Lung (tissue), 11 donors: ENCODE measurements at regions not wholly inside any gene's neighbourhood (a gene's known extent, or its start where the extent isn't known, plus 50 kb on each side); places are given as distances from the start of the nearest gene placed in this dataset.

Source experiments
- ATAC-seq: fragments of 200-7000 bp; cut with Tn5 transposase; one replicate; pipeline ENCODE4 v1.9.1; 2020; ENCODE audit warnings: moderate number of reproducible peaks; ENCODE audit not compliant: insufficient read depth, low FRiP score
- DNase-seq, 3 donors: peaks; one replicate each; pipeline ENCODE4 v3.0.0-alpha.2; 2013 to 2017
- H3K27ac ChIP-seq, 2 donors: one replicate each; pipeline ENCODE4 v1.5.1; 2013; ENCODE audit warnings: mild to moderate bottlenecking in 2 of 2, moderate library complexity in 2 of 2, control low read depth in 1 of 2, inconsistent platforms in 1 of 2, low read depth in 1 of 2, low read length in 1 of 2
- H3K27me3 ChIP-seq, 3 donors: one replicate each; pipeline ENCODE4 v1.5.1; 2013; ENCODE audit warnings: low read length in 2 of 3; ENCODE audit not compliant: control insufficient read depth in 3 of 3, insufficient read depth in 3 of 3
- H3K36me3 ChIP-seq, 4 donors: one replicate each; pipeline ENCODE4 v1.5.1; 2013; ENCODE audit warnings: low read length in 4 of 4, mild to moderate bottlenecking in 1 of 4, moderate library complexity in 1 of 4; ENCODE audit not compliant: control insufficient read depth in 4 of 4, insufficient read depth in 4 of 4
- H3K4me1 ChIP-seq, 5 donors: one replicate each; pipeline ENCODE4 v1.5.1; 2013; ENCODE audit warnings: low read length in 5 of 5, mild to moderate bottlenecking in 2 of 5, moderate library complexity in 1 of 5; ENCODE audit not compliant: control insufficient read depth in 5 of 5, insufficient read depth in 5 of 5
- H3K4me3 ChIP-seq: one replicate; pipeline ENCODE4 v1.5.1; 2013; ENCODE audit warnings: mild to moderate bottlenecking, control low read depth, moderate library complexity
- H3K9ac ChIP-seq, 2 donors: one replicate each; pipeline ENCODE4 v1.5.1; 2013; ENCODE audit warnings: low read length in 2 of 2, control low read depth in 1 of 2; ENCODE audit not compliant: insufficient read depth in 1 of 2
- H3K9me3 ChIP-seq, 4 donors: one replicate each; pipeline ENCODE4 v1.5.1; 2013; ENCODE audit warnings: low read length in 3 of 4, mild to moderate bottlenecking in 1 of 4, moderate library complexity in 1 of 4; ENCODE audit not compliant: control insufficient read depth in 4 of 4, insufficient read depth in 3 of 4
- CTCF ChIP-seq: IDR thresholded peaks from 2 replicates; pipeline ENCODE4 v1.5.1; 2012; ENCODE audit warnings: mild to moderate bottlenecking; ENCODE audit errors: control extremely low read depth, extremely low read depth
- WGBS, 2 donors: extraction: QIAGEN DNeasy Blood & Tissue Kit; methylation state at CpG; one replicate each; pipeline ENCODE4 v1.1.7; 2013; 5-methylcytosine and 5-hydroxymethylcytosine counted together
- donor health status: control.
- donor health status: control.
- donor health status: Bipolar disorder and iron deficiency.
- donor health status: healthy.
- donor health status: DM: yes; HTN: yes; CAD: no.

GRCh38 chr12:72136792-72137191 is 135.4 kb upstream of the TRHDE start:
- no peak overlapping the region for H3K27ac ChIP-seq
- H3K4me3 ChIP-seq, result no peak overlapping the region
- H3K36me3 ChIP-seq, result no peaks in the 10 kb centered on the region
- H3K9ac ChIP-seq, result no peak overlapping the region
- WGBS, 2 donors, result 85% methylated on average over 5 of the region's 5 CpGs
- DNase-seq (no peak), ATAC-seq (no peak)
- H3K27me3 ChIP-seq, result no peaks in the 10 kb centered on the region
- no peaks in the 10 kb centered on the region for H3K9me3 ChIP-seq
- peaks cover 0 to 29% (median 0%) of the 10 kb centered on the region in 5 donors for H3K4me1 ChIP-seq
- no peak for TF ChIP-seq CTCF

DNA sequence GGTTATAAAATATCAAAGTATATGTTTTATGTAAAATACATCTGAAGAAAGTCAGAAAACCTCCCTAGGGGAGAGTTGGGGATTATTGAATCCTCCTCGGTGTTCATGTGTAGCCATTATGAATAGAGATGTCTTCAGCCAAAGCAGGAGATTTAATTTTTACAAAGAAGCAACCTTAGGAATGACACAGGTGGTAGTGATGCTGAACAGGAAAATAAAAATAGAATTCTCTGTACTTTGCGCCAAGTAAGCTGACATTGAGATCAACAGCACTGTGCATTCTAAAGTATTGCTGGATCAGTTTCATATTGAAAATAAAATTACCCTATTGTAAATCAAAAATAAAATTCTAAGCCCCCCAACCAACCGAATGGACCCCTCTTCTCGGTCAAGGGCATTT is 132.8 kb upstream of the TRHDE start:
- H3K9ac ChIP-seq, result no peak overlapping the region
- H3K9me3 ChIP-seq, result peaks cover 0 to 6% (median 3%) of the 10 kb centered on the region in 4 donors
- DNase-seq, result no peak
- H3K36me3 ChIP-seq, result no peaks in the 10 kb centered on the region
- peaks cover 0 to 10% (median 0%) of the 10 kb centered on the region in 5 donors for H3K4me1 ChIP-seq
- H3K27me3 ChIP-seq, result no peaks in the 10 kb centered on the region
- H3K27ac ChIP-seq, result no peak overlapping the region
- no peak for ATAC-seq
- WGBS, 2 donors, result 82 to 86% methylated on average over 4 of the region's 4 CpGs
- TF ChIP-seq CTCF, result no peak
- H3K4me3 ChIP-seq, result no peak overlapping the region

- ATAC-seq, result no peak
- Histone ChIP-seq H3K27ac (no peak overlapping the region), H3K9me3 (peaks cover 0 to 6% (median 3%) of the 10 kb centered on the region in 4 donors), H3K4me3 (no peak overlapping the region), H3K9ac (no peak overlapping the region), H3K4me1 (no peaks in the 10 kb centered on the region), H3K36me3 (no peaks in the 10 kb centered on the region), H3K27me3 (no peaks in the 10 kb centered on the region)
- 57 to 62% methylated on average over 2 of the region's 2 CpGs for WGBS, 2 donors
- no peak for TF ChIP-seq CTCF
- no peak for DNase-seq
These were observed 130.8 kb upstream of the TRHDE start for GRCh38 chr12:72141381-72141780.

- ATAC-seq (no peak), DNase-seq (no peak)
- no peak overlapping the region for H3K9ac ChIP-seq
- H3K4me1 ChIP-seq, result no peaks in the 10 kb centered on the region
- H3K9me3 ChIP-seq, result peaks cover 0 to 9% (median 3%) of the 10 kb centered on the region in 4 donors
- no peak for TF ChIP-seq CTCF
- no peaks in the 10 kb centered on the region for H3K27me3 ChIP-seq
- H3K4me3 ChIP-seq, result no peak overlapping the region
- H3K36me3 ChIP-seq, result no peaks in the 10 kb centered on the region
- H3K27ac ChIP-seq, result no peak overlapping the region
These were observed 127.6 kb upstream of the TRHDE start for GRCh38 chr12:72144553-72144952.
